Heart right ventricle (tissue), 16 donors: ENCODE measurements at regions not wholly inside any gene's neighbourhood (a gene's known extent, or its start where the extent isn't known, plus 50 kb on each side); places are given as distances from the start of the nearest gene placed in this dataset.

Source experiments
- ATAC-seq, 8 donors: fragments of 200-7000 bp; cut with Tn5 transposase; one replicate each; pipeline ENCODE4 v1.9.1; 2020; ENCODE audit warnings: mild to moderate bottlenecking in 8 of 8, moderate library complexity in 8 of 8, moderate number of reproducible peaks in 1 of 8
- DNase-seq, 2 donors: peaks; one replicate each; pipeline ENCODE4 v3.0.0-alpha.2; 2020
- H3K27ac ChIP-seq, 10 donors: fragments of 200-600 bp; sonication (generic) in 2 of 10; one replicate each; pipeline versions ENCODE4 v1.5.0 to v1.8.0; 2020 to 2022; ENCODE audit warnings: mild to moderate bottlenecking in 3 of 10
- H3K27me3 ChIP-seq, 7 donors: fragments of 200-600 bp; one replicate each; pipeline ENCODE4 v1.8.0; 2021 to 2022; ENCODE audit warnings: mild to moderate bottlenecking in 2 of 7
- H3K36me3 ChIP-seq, 9 donors: fragments of 200-600 bp; sonication (generic) in 1 of 9; one replicate each; pipeline versions ENCODE4 v1.5.0 to v1.8.0; 2020 to 2022; ENCODE audit warnings: mild to moderate bottlenecking in 2 of 9
- H3K4me1 ChIP-seq, 9 donors: fragments of 200-600 bp; sonication (generic) in 1 of 9; one replicate each; pipeline versions ENCODE4 v1.5.0 to v1.8.0; 2020 to 2022; ENCODE audit warnings: mild to moderate bottlenecking in 4 of 9
- H3K4me3 ChIP-seq, 10 donors: fragments of 200-600 bp; sonication (generic) in 2 of 10; one replicate each; pipeline versions ENCODE4 v1.5.0 to v1.8.0; 2020 to 2022; ENCODE audit warnings: mild to moderate bottlenecking in 7 of 10, moderate library complexity in 2 of 10
- H3K9me3 ChIP-seq, 11 donors: fragments of 200-600 bp in 10 of 11; sonication (generic) in 2 of 11; one replicate each; pipeline versions ENCODE4 v1.5.0 to v1.8.0; 2013 to 2022; ENCODE audit warnings: mild to moderate bottlenecking in 2 of 11, control low read depth in 1 of 11, moderate library complexity in 1 of 11
- WGBS, 2 donors: extraction: QIAGEN DNeasy Blood & Tissue Kit; methylation state at CpG; one replicate each; pipeline ENCODE4 v1.1.7; 2013; ENCODE audit warnings: inconsistent platforms in 1 of 2; 5-methylcytosine and 5-hydroxymethylcytosine counted together
- intact Hi-C, 10 donors: fragments of 100-400 bp; cut with DNase I; formaldehyde crosslinking; loops; one replicate each; pipeline versions ENCODE4 v1.11.1 to v1.14.2; 2022
- TF ChIP-seq, protein P1 (sequence below), 9 donors: fragments of 200-600 bp; sonication (generic) in 2 of 9; IDR thresholded peaks; one replicate each; pipeline versions ENCODE4 v1.5.0 to v1.8.0; 2021 to 2022; ENCODE audit warnings: antibody characterized with exemption in 9 of 9, mild to moderate bottlenecking in 5 of 9, moderate library complexity in 1 of 9
- donor health status: Arrhythmogenic right ventricular cardiomyopathy.
- donor health status: ischemic (EF 13 %, LVEDD 7.1; RV severe dilation, severe dysfunction).
- donor health status: healthy with polysubstance abuse.
- donor health status: DM: no; HTN: yes; CAD: no.
- donor health status: DM: no; HTN: no; CAD: no.
- donor health status: ischemic (EF 25% LVEDD 6.9; RV normal size, moderate dysfunction).
- donor health status: ischemic (EF 25% LVEDD 5.7; RV mildly dilated, moderate dysfunction).
- donor health status: healthy.
- donor health status: DM: yes; HTN: yes; CAD: no.
- donor health status: Ischemic cardiomyopathy.
- donor health status: ischemic (EF 35%, LVEDD 5.7; RV mildly dilated, moderate dysfunction).
- donor health status: nonischemic (EF 11% LVEDD 7.7; RV severe dilation, severe dysfunction).
- donor health status: DM: yes; HTN: yes; CAD: no.
- donor health status: PGD.
- donor health status: ischemic (EF 29% LVEDD 5.4; RV normal size, mild dysfunction).
- donor health status: nonischemic (EF 23%, LVEDD 6.1; RV moderate dilation, normal function).

GRCh38 chr10:118968482-118968881 is 61.0 kb upstream of the NANOS1 start:
- WGBS, 2 donors, result 82% methylated on average over 11 of the region's 11 CpGs
- Histone ChIP-seq H3K4me3 (no peak overlapping the region), H3K4me1 (peaks cover 0 to 32% (median 6%) of the 10 kb centered on the region in 9 donors), H3K27ac (no peak overlapping the region), H3K36me3 (no peaks in the 10 kb centered on the region), H3K27me3 (no peaks in the 10 kb centered on the region), H3K9me3 (peaks cover 0 to 5% (median under 1%) of the 10 kb centered on the region in 11 donors)
- peak in 1 of 8 donors; percentile 16 for ATAC-seq
- intact Hi-C loops, result loop anchor here in 2 of 10 donors (5.0 kb wide), 2 partner anchors 54 to 59 kb away; partner anchors contain the start of gene NANOS1 (in 1 of the 2)
- no peak for DNase-seq
- TF ChIP-seq, protein P1, sequence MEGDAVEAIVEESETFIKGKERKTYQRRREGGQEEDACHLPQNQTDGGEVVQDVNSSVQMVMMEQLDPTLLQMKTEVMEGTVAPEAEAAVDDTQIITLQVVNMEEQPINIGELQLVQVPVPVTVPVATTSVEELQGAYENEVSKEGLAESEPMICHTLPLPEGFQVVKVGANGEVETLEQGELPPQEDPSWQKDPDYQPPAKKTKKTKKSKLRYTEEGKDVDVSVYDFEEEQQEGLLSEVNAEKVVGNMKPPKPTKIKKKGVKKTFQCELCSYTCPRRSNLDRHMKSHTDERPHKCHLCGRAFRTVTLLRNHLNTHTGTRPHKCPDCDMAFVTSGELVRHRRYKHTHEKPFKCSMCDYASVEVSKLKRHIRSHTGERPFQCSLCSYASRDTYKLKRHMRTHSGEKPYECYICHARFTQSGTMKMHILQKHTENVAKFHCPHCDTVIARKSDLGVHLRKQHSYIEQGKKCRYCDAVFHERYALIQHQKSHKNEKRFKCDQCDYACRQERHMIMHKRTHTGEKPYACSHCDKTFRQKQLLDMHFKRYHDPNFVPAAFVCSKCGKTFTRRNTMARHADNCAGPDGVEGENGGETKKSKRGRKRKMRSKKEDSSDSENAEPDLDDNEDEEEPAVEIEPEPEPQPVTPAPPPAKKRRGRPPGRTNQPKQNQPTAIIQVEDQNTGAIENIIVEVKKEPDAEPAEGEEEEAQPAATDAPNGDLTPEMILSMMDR (IDR thresholded peaks at IDR 0.05), result no peak

DNA sequence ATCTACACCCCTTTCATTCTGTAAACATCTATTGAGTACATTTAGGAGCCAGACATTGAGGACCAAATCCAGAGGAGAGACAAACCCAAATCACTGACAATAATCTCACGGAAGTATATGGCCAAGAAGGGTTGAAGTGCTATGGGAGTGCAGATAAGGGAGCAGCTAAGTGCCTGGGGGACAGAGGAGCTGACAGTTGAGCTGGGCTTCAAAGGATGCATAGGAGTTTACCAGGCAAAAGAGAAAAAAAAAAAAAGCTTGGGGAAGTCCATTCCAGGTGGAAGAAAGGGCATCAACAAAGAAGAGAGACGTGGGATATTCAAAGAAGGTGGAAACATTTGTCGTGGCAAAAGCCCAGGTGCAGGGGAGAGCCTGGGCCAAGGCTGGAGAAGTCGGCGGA is 60.5 kb upstream of the NANOS1 start:
- intact Hi-C loops, result loop anchor here in 2 of 10 donors (5.0 kb wide), 2 partner anchors 53 to 58 kb away; partner anchors contain the start of gene NANOS1 (in 1 of the 2)
- ATAC-seq (no peak), DNase-seq (no peak)
- peaks cover 0 to 10% (median 5%) of the 10 kb centered on the region in 11 donors for H3K9me3 ChIP-seq
- WGBS, 2 donors, result 94 to 97% methylated on average over 5 of the region's 5 CpGs
- H3K27ac ChIP-seq, result no peak overlapping the region
- TF ChIP-seq, protein P1 (IDR thresholded peaks at IDR 0.05), result no peak
- no peaks in the 10 kb centered on the region for H3K27me3 ChIP-seq
- H3K4me3 ChIP-seq, result no peak overlapping the region
- peaks cover 0 to 32% (median 6%) of the 10 kb centered on the region in 9 donors for H3K4me1 ChIP-seq
- no peaks in the 10 kb centered on the region for H3K36me3 ChIP-seq

DNA sequence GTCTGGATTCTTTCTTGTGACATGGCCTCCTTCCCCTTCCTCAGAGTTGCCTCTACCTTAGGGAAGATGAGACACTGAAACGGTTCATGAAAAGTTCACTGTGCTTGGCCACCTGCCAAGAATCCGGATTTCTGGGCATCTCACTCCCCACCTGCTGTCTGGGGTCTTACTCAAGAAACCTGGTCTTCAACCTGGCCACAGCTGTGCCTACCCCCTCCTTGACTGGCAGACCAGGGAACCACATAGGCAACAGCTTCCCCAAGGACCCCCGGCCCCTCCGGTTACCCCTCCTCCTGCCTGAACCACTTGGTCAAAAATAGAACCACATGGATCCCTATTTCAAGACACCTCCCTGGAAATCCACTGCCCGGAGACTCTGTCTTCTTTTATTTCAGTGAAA is 58.7 kb upstream of the NANOS1 start:
- DNase-seq, result no peak
- 22 to 34% methylated on average over 5 of the region's 5 CpGs for WGBS, 2 donors
- H3K36me3 ChIP-seq, result no peaks in the 10 kb centered on the region
- no peak overlapping the region for H3K4me3 ChIP-seq
- intact Hi-C loops, result loop anchor here in 1 of 10 donors (5.0 kb wide), 1 partner anchor 52 kb away; no protein-coding TSS in a partner anchor
- TF ChIP-seq, protein P1 (IDR thresholded peaks at IDR 0.05), result no peak
- H3K27me3 ChIP-seq, result no peaks in the 10 kb centered on the region
- H3K27ac ChIP-seq, result no peak overlapping the region
- H3K4me1 ChIP-seq, result peaks cover 0 to 32% (median 6%) of the 10 kb centered on the region in 9 donors
- peaks cover 0 to 11% (median 6%) of the 10 kb centered on the region in 11 donors for H3K9me3 ChIP-seq
- no peak for ATAC-seq

- DNase-seq (no peak), ATAC-seq (no peak)
- intact Hi-C loops, result loop anchor here in 1 of 10 donors (5.0 kb wide), 1 partner anchor 51 kb away; no protein-coding TSS in a partner anchor
- Histone ChIP-seq H3K9me3 (peaks cover 0 to 11% (median 6%) of the 10 kb centered on the region in 11 donors), H3K27me3 (no peaks in the 10 kb centered on the region), H3K36me3 (no peaks in the 10 kb centered on the region), H3K4me3 (no peak overlapping the region), H3K27ac (no peak overlapping the region), H3K4me1 (peaks cover 0 to 28% (median 6%) of the 10 kb centered on the region in 9 donors)
- 65% methylated on average over 7 of the region's 7 CpGs for WGBS, 2 donors
- TF ChIP-seq, protein P1 (IDR thresholded peaks at IDR 0.05), result peak in 3 of 9 donors; percentile 10 to 33 (median 26)
These were observed 58.3 kb upstream of the NANOS1 start for GRCh38 chr10:118971187-118971586.
